ENCODE measurements at regions not wholly inside any gene's neighbourhood (a gene's known extent, or its start where the extent isn't known, plus 50 kb on each side); places are given as distances from the start of the nearest gene placed in this dataset.

DNA sequence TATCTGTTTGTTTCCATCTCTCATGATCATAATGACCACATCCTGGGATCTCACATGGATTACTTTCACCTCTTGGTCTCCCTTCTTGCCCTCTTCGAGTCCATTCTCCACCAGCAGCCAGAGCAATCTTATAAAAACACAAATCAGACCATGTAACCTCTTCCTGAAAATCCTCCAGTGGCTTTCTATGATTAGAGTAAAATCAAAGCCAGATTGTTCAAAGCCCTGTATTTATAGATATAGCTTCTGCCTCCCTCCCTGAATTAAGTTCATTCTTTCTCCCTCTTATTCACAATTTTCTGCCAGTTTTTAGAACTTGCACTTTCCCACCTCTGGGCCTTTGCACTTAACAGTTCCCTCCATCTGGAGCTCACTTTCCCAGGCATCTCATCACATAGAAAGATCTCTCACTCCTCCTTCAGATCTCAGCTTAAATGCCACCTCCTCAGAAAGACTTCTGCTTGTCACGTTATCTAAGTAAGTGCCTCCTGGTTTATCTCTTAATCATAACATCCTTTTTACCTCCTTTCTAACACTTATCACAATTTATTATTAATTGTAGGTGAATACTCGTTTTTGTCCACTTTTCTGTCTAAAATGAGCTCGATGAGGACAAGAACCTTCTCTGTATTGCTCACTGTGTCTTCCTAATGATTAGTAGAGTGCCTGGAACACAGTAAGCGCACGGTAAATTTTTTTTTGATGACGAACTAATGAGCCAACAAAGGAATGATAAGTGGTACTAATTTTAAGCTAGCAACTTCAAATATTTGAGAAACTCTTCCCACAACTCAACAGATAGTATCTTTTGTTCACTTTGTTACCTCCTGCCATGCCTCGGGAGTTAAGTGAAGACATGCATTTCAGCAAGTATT is 80.5 kb downstream of the CYB561 start:
- no peak overlapping the region for H3K4me3 ChIP-seq (ENCODE audit: low read depth, poor library complexity, severe bottlenecking)
- TF ChIP-seq, protein P1, sequence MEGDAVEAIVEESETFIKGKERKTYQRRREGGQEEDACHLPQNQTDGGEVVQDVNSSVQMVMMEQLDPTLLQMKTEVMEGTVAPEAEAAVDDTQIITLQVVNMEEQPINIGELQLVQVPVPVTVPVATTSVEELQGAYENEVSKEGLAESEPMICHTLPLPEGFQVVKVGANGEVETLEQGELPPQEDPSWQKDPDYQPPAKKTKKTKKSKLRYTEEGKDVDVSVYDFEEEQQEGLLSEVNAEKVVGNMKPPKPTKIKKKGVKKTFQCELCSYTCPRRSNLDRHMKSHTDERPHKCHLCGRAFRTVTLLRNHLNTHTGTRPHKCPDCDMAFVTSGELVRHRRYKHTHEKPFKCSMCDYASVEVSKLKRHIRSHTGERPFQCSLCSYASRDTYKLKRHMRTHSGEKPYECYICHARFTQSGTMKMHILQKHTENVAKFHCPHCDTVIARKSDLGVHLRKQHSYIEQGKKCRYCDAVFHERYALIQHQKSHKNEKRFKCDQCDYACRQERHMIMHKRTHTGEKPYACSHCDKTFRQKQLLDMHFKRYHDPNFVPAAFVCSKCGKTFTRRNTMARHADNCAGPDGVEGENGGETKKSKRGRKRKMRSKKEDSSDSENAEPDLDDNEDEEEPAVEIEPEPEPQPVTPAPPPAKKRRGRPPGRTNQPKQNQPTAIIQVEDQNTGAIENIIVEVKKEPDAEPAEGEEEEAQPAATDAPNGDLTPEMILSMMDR (IDR thresholded peaks at IDR 0.05): no peak
- no peak for TF ChIP-seq POLR2A (IDR thresholded peaks at IDR 0.05)
- DNase-seq (ENCODE audit: low spot score in 2 of 2): no peak
- WGBS, 2 donors: 82 to 85% methylated on average over 8 of the region's 8 CpGs
- intact Hi-C loops (cut with DNase I; ENCODE audit: low total_unique reads): no loop called here

DNA sequence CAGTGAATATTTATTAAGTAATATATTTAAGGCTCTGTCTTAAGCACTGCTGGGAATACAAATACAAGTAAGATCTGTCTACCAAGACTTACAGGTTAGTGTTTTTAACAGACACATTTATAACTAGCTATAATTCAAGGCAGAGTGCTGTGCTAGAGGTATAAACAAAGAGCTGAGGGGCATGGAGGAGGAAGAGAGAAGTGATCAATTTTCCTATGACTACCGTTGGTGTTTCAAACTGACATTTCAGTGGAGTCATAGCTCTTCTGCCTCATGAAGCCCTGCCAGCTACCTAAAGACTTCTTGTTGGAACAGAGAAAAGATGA is 79.9 kb downstream of the CYB561 start:
- intact Hi-C loops (cut with DNase I; ENCODE audit: low total_unique reads): no loop called here
- H3K4me3 ChIP-seq (ENCODE audit: low read depth, poor library complexity, severe bottlenecking): no peak overlapping the region
- TF ChIP-seq, protein P1 (IDR thresholded peaks at IDR 0.05): no peak
- no peak for TF ChIP-seq POLR2A (IDR thresholded peaks at IDR 0.05)
- no peak for DNase-seq (ENCODE audit: low spot score in 2 of 2)
- WGBS, 2 donors: 70 to 76% methylated on average over 1 of the region's 1 CpG

DNA sequence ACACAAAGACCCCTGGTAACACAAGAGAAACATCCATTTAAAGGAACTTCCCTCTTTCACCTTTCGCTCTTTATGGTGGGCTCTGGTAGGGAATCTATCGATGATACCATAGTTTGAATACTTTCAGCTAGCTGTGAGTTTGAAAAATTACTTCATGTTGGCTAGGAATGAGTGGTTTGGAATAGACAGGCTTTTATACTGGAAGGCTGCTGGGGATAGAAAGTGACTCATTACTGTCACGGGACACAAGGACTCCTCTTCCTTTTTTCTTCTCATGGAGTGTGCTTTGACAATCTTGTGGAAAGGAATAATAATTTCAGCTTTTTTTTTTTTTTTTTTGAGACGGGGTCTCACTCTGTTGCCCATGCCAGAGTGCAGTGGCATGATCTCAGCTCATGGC is 76.9 kb downstream of the CYB561 start:
- no peak for TF ChIP-seq POLR2A (IDR thresholded peaks at IDR 0.05)
- TF ChIP-seq, protein P1 (IDR thresholded peaks at IDR 0.05): no peak
- intact Hi-C loops (cut with DNase I; ENCODE audit: low total_unique reads): no loop called here
- H3K4me3 ChIP-seq (ENCODE audit: low read depth, poor library complexity, severe bottlenecking): no peak overlapping the region
- WGBS, 2 donors: 66 to 69% methylated on average over 4 of the region's 4 CpGs
- no peak for DNase-seq (ENCODE audit: low spot score in 2 of 2)

DNA sequence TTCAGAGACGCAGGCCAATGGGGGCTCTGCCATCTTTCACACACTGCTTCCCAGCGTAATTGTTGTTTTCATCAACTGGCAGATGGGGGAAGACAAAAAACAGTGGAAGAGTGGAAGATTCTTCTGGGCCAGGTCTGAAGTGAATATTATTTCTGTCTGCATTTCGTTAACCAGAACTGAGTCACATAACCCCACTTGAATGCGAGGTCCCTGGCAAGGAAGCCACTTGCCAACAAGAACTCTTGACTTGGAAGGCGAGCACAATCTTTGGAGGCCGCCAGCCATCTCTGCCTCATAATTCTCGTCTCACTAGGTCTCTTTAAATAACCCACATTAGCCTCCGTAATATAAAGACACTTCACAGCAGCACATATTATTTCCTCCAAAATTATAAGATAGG is 75.4 kb downstream of the CYB561 start:
- H3K4me3 ChIP-seq (ENCODE audit: low read depth, poor library complexity, severe bottlenecking): no peak overlapping the region
- no peak for DNase-seq (ENCODE audit: low spot score in 2 of 2)
- TF ChIP-seq POLR2A (IDR thresholded peaks at IDR 0.05): no peak
- TF ChIP-seq, protein P1 (IDR thresholded peaks at IDR 0.05): no peak
- 78 to 84% methylated on average over 8 of the region's 8 CpGs for WGBS, 2 donors
- intact Hi-C loops (cut with DNase I; ENCODE audit: low total_unique reads): no loop called here

DNA sequence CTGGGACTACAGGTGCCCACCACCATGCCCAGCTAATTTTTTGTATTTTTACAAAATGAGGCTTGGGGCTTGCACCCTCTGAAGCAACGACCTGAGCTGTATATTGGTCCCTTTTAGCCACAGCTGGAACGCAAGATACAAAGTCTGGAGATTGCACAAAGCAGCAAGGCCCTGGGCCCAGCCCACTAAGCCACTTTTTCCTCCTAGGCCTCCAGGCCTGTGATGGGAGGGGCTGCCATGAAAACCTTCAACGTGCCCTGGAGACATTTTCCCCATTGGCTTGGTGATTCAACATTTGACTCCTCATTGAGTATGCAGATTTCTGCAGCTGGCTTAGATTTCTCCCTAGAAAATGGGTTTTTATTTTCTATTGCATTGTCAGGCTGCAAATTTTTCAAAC is 69.2 kb downstream of the CYB561 start:
- intact Hi-C loops (cut with DNase I; ENCODE audit: low total_unique reads): no loop called here
- H3K4me3 ChIP-seq (ENCODE audit: low read depth, poor library complexity, severe bottlenecking): no peak overlapping the region
- DNase-seq (ENCODE audit: low spot score in 2 of 2): no peak
- 85 to 88% methylated on average over 3 of the region's 3 CpGs for WGBS, 2 donors
- TF ChIP-seq POLR2A (IDR thresholded peaks at IDR 0.05): no peak
- TF ChIP-seq, protein P1 (IDR thresholded peaks at IDR 0.05): no peak
